Adrenal gland (tissue), 9 donors: ENCODE measurements at regions not wholly inside any gene's neighbourhood (a gene's known extent, or its start where the extent isn't known, plus 50 kb on each side); places are given as distances from the start of the nearest gene placed in this dataset.
"Not testable (repeated sequence)": the region's sequence is repeated elsewhere in the genome, so short reads cannot be mapped to it uniquely, and the experiment has no call there.

Experiments used
- DNase-seq, 7 donors: peaks; one replicate each; pipeline ENCODE4 v3.0.0-alpha.2; 2019 to 2020
- H3K27ac ChIP-seq, 5 donors: fragments of 200-600 bp; sonication (generic) in 4 of 5; 1 replicate in 3 of 5; 2 replicates in 2 of 5; pipeline versions ENCODE4 v1.5.1 to v1.8.0; 2016 to 2020; ENCODE audit warnings: mild to moderate bottlenecking in 1 of 5
- H3K27me3 ChIP-seq: fragments of 200-600 bp; 2 replicates; pipeline ENCODE4 v1.8.0; 2021
- H3K36me3 ChIP-seq, 2 donors: fragments of 200-600 bp; replicated peaks in 1 of 2; 1 replicate in 1 of 2; 2 replicates in 1 of 2; pipeline versions ENCODE4 v1.5.1 to v1.8.0; 2018 to 2022
- H3K4me1 ChIP-seq, 2 donors: fragments of 200-600 bp; replicated peaks in 1 of 2; 1 replicate in 1 of 2; 2 replicates in 1 of 2; pipeline versions ENCODE4 v1.5.1 to v1.8.0; 2018 to 2021
- H3K4me3 ChIP-seq, 4 donors: fragments of 200-600 bp; sonication (generic) in 3 of 4; one replicate each; pipeline ENCODE4 v1.5.1; 2016 to 2018
- H3K9me3 ChIP-seq, 3 donors: fragments of 200-600 bp; sonication (generic) in 1 of 3; replicated peaks in 1 of 3; 1 replicate in 2 of 3; 2 replicates in 1 of 3; pipeline versions ENCODE4 v1.5.1 to v1.8.0; 2016 to 2021
- CTCF ChIP-seq, 6 experiments: fragments of 450-650 bp in 4 of 6; fragments of 200-600 bp in 2 of 6; sonication (generic) in 1 of 6; IDR thresholded peaks; 1 replicate in 5 of 6; 2 replicates in 1 of 6; pipeline versions ENCODE4 v1.5.1 to v1.8.0; 2016 to 2021; ENCODE audit warnings: antibody characterized with exemption in 6 of 6, mild to moderate bottlenecking in 2 of 6, moderate library complexity in 1 of 6
- POLR2A ChIP-seq, 2 donors: fragments of 450-650 bp; IDR thresholded peaks; one replicate each; pipeline ENCODE4 v1.6.1; 2017; ENCODE audit warnings: antibody characterized with exemption in 2 of 2, mild to moderate bottlenecking in 2 of 2, moderate library complexity in 1 of 2
- WGBS, 4 donors: extraction: QIAGEN DNeasy Blood & Tissue Kit in 2 of 4; methylation state at CpG; one replicate each; pipeline versions ENCODE4 v1.1.5 to v1.1.7; 2013 to 2017; 5-methylcytosine and 5-hydroxymethylcytosine counted together
- intact Hi-C, 2 donors: fragments of 100-400 bp; cut with DNase I; formaldehyde crosslinking; loops; one replicate each; pipeline versions ENCODE4 v1.14.1 to v1.15.0; 2022 to 2023
- donor health status: healthy with polysubstance abuse.
- donor health status: Bipolar disorder and iron deficiency.
- donor health status: DM: yes; HTN: yes; CAD: no.
- donor health status: DM: no; HTN: no; CAD: no.
- donor health status: DM: no; HTN: no; CAD: no.

GRCh38 chr14:37708481-37708880 is 113.1 kb downstream of the TTC6 start:
- intact Hi-C loops: no loop called here
- H3K36me3 ChIP-seq: no peaks in the 10 kb centered on the region
- 61 to 73% (median 69%) methylated on average over 2 of the region's 2 CpGs for WGBS, 4 donors

GRCh38 chr14:37709419-37710195 is 114.2 kb downstream of the TTC6 start:
- WGBS, 4 donors: 64 to 76% (median 71%) methylated on average over 3 of the region's 3 CpGs
- Histone ChIP-seq H3K27ac (no peak overlapping the region), H3K9me3 (no peaks in the 10 kb centered on the region), H3K4me1 (no peaks in the 10 kb centered on the region), H3K27me3 (no peaks in the 10 kb centered on the region), H3K36me3 (no peaks in the 10 kb centered on the region), H3K4me3 (no peak overlapping the region)
- intact Hi-C loops: loop anchor here in 1 of 2 donors (5.0 kb wide), 1 partner anchor 163 kb away; no protein-coding TSS in a partner anchor
- peak; percentile 19 to 38 (median 22) for TF ChIP-seq CTCF (IDR thresholded peaks at IDR 0.05)
- TF ChIP-seq POLR2A (IDR thresholded peaks at IDR 0.05): no peak
- no peak for DNase-seq

More at GRCh38 chr14:37708481-37708880, 113.1 kb downstream of the TTC6 start:
- Histone ChIP-seq H3K4me1 (no peaks in the 10 kb centered on the region), H3K27me3 (no peaks in the 10 kb centered on the region), H3K27ac (no peak overlapping the region), H3K9me3 (no peaks in the 10 kb centered on the region), H3K4me3 (no peak overlapping the region)
- DNase-seq: no peak
- no peak for TF ChIP-seq CTCF (IDR thresholded peaks at IDR 0.05)
- TF ChIP-seq POLR2A (IDR thresholded peaks at IDR 0.05): no peak

- Histone ChIP-seq H3K27ac (no peak overlapping the region), H3K36me3 (no peaks in the 10 kb centered on the region), H3K27me3 (no peaks in the 10 kb centered on the region), H3K9me3 (no peaks in the 10 kb centered on the region), H3K4me1 (no peaks in the 10 kb centered on the region), H3K4me3 (no peak overlapping the region)
- TF ChIP-seq POLR2A (IDR thresholded peaks at IDR 0.05) (no peak), CTCF (IDR thresholded peaks at IDR 0.05) (no peak)
- intact Hi-C loops: loop anchor here in 1 of 2 donors (5.0 kb wide), 1 partner anchor 161 kb away; no protein-coding TSS in a partner anchor
- no peak for DNase-seq
- WGBS, 4 donors: 78 to 83% (median 79%) methylated on average over 1 of the region's 1 CpG
Measured at GRCh38 chr14:37711356-37711830, 116.0 kb downstream of the TTC6 start.

GRCh38 chr14:37711831-37712475 is 116.5 kb downstream of the TTC6 start:
- intact Hi-C loops: loop anchor here in 1 of 2 donors (5.0 kb wide), 1 partner anchor 160 kb away; no protein-coding TSS in a partner anchor
- WGBS, 4 donors: 70 to 84% (median 77%) methylated on average over 5 of the region's 5 CpGs
- H3K4me3 ChIP-seq: no peak overlapping the region
- no peak overlapping the region for H3K27ac ChIP-seq
- no peak for DNase-seq
- no peaks in the 10 kb centered on the region for H3K9me3 ChIP-seq
- H3K4me1 ChIP-seq: no peaks in the 10 kb centered on the region
- TF ChIP-seq CTCF (IDR thresholded peaks at IDR 0.05) (no peak), POLR2A (IDR thresholded peaks at IDR 0.05) (no peak)
- H3K36me3 ChIP-seq: no peaks in the 10 kb centered on the region
- H3K27me3 ChIP-seq: no peaks in the 10 kb centered on the region

GRCh38 chr14:37712476-37712860 is 117.0 kb downstream of the TTC6 start:
- not testable (repeated sequence) for H3K27ac ChIP-seq, DNase-seq, H3K4me1 ChIP-seq, H3K27me3 ChIP-seq, H3K36me3 ChIP-seq, H3K9me3 ChIP-seq, H3K4me3 ChIP-seq
- WGBS, 4 donors: 71 to 89% (median 80%) methylated on average over 3 of the region's 3 CpGs
- intact Hi-C loops: loop anchor here in 1 of 2 donors (5.0 kb wide), 1 partner anchor 160 kb away; no protein-coding TSS in a partner anchor
